ENCODE measurements at regions not wholly inside any gene's neighbourhood (a gene's known extent, or its start where the extent isn't known, plus 50 kb on each side); places are given as distances from the start of the nearest gene placed in this dataset.

DNA sequence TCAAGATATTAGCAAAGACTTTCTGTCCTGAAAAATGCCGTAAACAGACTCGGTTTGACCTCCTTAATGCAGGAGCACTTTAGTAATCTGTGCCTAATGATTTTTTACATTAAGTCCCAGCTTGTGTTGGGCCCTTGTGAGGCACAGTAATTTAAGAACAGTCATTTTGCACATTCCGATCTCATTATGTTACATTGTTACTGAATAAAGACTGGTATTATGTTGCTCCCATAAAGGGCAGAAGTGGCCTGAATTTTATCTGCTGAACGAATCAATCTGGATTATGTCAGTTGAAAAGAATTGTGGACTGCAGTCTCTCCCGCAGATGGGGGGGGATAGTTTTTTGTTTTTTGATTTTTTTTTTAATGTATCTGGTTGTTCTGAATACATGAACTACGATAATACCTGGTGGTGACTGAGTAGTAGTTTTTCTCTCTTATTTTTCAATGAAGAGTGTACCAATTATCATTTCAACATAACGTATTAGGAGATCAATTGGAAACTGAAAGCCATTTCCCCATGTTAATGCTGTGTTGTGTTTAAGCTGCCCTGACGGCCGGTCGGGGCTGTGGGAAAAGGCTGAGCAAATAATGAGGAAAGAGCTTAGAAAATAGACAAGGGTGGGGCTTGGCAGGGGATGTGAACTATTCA, 290.2 kb downstream of the ZNF536 start:
- DNase-seq (ENCODE audit: low read depth) = no peak
- H3K4me3 ChIP-seq (ENCODE audit: low read depth, low read length) = no peak overlapping the region
- TF ChIP-seq, protein P1, sequence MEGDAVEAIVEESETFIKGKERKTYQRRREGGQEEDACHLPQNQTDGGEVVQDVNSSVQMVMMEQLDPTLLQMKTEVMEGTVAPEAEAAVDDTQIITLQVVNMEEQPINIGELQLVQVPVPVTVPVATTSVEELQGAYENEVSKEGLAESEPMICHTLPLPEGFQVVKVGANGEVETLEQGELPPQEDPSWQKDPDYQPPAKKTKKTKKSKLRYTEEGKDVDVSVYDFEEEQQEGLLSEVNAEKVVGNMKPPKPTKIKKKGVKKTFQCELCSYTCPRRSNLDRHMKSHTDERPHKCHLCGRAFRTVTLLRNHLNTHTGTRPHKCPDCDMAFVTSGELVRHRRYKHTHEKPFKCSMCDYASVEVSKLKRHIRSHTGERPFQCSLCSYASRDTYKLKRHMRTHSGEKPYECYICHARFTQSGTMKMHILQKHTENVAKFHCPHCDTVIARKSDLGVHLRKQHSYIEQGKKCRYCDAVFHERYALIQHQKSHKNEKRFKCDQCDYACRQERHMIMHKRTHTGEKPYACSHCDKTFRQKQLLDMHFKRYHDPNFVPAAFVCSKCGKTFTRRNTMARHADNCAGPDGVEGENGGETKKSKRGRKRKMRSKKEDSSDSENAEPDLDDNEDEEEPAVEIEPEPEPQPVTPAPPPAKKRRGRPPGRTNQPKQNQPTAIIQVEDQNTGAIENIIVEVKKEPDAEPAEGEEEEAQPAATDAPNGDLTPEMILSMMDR (IDR thresholded peaks at IDR 0.05; ENCODE audit: insufficient read depth, low read length) = no peak

DNA sequence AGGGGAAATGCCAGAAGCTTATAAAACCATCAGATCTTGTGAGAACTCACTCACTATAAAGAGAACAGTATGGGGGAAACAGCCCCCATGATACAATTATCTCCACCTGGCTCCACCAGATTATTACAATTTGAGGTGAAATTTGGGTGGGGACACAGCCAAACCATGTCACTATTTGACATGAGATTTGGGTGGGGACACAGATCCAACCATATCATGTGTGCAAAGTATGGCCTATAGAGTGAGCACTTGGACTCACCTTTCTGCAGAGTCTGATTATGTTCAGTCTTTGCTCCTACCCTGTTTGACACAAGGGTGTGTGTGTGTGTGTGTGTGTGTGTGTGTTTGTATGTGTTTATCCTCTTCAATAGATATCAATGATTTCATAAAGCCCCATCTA, 287.5 kb downstream of the ZNF536 start:
- no peak for DNase-seq (ENCODE audit: low read depth)
- TF ChIP-seq, protein P1 (IDR thresholded peaks at IDR 0.05; ENCODE audit: insufficient read depth, low read length) = no peak
- no peak overlapping the region for H3K4me3 ChIP-seq (ENCODE audit: low read depth, low read length)

DNA sequence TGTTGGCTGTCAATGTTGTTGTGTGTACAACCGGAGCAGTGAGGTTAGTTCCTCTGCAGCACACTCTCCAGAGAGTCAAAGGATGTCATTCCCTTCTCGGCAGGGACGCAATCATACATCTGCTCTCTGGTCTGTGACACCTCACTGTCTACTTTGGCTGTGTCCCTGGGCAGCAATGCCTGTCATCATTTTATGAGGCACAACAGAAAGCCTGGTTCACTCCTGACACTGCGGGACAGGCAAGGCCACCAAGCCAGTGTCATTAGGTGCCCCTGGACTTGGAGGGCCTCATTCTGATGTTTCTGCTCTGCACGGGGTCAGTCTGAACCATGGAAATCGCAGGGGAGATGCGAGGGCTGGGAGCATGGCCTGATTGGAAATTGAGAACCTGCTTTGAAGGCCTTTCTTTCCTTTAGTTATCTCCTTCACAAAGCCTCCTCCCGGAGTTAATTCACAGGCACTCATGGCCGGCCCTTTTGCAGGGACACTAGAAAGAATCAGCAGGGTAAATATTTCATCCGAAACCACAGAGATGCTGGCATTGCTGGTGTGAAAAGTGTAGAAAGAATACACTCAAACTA, 284.4 kb downstream of the ZNF536 start:
- DNase-seq (ENCODE audit: low read depth) = no peak
- TF ChIP-seq, protein P1 (IDR thresholded peaks at IDR 0.05; ENCODE audit: insufficient read depth, low read length) = no peak
- no peak overlapping the region for H3K4me3 ChIP-seq (ENCODE audit: low read depth, low read length)

DNA sequence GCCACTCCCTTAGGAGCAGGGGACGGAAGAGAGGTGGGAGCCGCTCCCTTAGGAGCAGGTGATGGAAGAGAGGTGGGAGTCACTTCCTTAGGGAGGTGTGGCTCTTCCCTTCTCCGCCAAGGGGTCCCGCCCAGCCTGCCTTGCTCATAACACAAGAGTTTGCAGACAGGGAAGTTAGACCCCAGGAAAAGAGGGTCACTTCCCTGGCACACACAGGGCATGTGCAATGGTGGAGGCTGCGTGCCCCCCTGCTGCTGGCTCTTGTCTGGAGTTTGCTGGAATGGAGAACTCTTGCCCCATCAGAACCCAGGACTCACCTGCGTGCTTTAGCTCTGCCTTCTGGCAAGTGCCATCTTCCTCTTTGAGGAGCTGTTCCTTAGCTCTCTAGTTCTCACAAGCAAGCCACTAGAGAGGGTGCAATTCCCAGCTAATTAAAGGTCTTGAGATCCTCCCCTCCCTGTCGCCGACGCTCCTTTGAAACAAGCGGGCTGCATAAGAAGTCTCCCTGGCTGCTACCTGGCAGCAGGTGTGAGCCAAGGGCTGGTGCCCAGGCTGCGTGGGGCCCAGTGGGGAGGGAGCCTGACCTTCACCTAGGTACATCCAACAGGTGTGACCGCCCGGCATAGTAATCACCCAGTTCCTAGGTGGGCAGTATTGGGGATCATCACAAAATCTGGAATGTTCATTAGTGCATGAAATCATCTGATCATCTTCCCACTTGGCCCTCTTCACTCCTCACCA, 281.6 kb downstream of the ZNF536 start:
- no peak for DNase-seq (ENCODE audit: low read depth)
- TF ChIP-seq, protein P1 (IDR thresholded peaks at IDR 0.05; ENCODE audit: insufficient read depth, low read length) = no peak

DNA sequence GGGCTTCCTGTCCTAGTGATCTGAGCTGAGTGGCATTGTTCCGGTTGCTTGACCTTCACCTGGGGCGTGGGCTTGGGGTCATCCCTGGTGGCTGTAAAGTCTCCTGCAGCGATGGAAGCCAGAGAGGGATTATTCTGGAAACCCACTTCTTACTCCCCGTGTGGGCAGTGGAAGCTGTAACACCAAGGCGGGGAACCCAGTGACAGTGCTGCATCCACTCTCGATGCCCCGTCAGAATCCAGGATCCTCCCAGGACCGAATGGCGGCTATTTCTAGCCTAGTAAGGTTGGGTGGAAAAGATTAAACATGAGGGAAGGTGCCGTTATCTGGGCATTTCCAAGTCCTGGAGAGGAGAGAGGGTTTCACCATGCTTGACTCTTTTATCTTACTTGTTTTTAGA, 280.6 kb downstream of the ZNF536 start:
- no peak overlapping the region for H3K4me3 ChIP-seq (ENCODE audit: low read depth, low read length)
- no peak for DNase-seq (ENCODE audit: low read depth)
- TF ChIP-seq, protein P1 (IDR thresholded peaks at IDR 0.05; ENCODE audit: insufficient read depth, low read length) = no peak

More for the DNA sequence above, 281.6 kb downstream of the ZNF536 start:
- no peak overlapping the region for H3K4me3 ChIP-seq (ENCODE audit: low read depth, low read length)

DNA sequence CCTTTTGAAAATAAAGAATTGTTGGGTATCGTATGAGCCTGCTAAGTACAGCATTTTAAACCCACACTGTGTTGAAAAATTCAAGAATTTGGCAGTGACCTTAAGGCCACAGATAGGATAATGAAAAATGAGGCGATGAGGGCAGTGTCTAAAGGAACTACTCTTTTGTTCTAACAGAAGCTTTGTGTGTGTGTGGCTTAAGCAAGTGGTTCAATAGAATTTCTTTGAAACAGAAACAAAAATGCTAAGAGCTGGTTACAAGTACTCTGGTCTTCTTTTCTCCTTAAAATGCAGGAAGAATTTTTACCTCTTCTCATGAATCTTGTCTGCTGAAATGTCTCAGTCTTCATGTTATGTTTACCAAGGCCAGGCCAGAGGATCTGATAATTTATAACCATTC, 279.5 kb downstream of the ZNF536 start:
- no peak for DNase-seq (ENCODE audit: low read depth)
- no peak overlapping the region for H3K4me3 ChIP-seq (ENCODE audit: low read depth, low read length)
- TF ChIP-seq, protein P1 (IDR thresholded peaks at IDR 0.05; ENCODE audit: insufficient read depth, low read length) = no peak

All from fibroblast of the aortic adventitia (primary cell).